ENCODE measurements at regions not wholly inside any gene's neighbourhood (a gene's known extent, or its start where the extent isn't known, plus 50 kb on each side); places are given as distances from the start of the nearest gene placed in this dataset.
"Not testable (repeated sequence)": the region's sequence is repeated elsewhere in the genome, so short reads cannot be mapped to it uniquely, and the experiment has no call there.

DNA sequence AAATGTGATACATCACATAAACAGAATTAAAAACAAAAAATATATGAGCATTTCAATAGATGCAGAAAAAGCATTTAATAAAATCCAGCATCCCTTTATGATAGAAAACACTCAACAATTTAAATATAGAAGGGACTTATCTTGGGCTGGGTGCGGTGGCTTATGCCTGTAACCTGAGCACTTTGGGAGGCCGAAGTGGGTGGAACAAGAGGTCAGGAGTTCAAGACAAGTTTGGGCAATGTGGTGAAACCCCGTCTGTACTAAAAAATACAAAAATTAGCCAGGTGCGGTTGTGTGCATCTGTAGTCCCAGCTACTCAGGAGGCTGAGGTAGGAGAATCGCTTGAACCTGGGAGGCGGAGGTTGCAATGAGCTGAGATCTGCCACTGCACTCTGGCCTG lies 409.1 kb downstream of the ICE1 start:
- not testable (repeated sequence) for DNase-seq

- DNase-seq, result no peak
Measured at GRCh38 chr5:5828619-5829018, 406.1 kb downstream of the ICE1 start.

GRCh38 chr5:5826911-5827310 lies 404.4 kb downstream of the ICE1 start:
- no peak for DNase-seq

DNA sequence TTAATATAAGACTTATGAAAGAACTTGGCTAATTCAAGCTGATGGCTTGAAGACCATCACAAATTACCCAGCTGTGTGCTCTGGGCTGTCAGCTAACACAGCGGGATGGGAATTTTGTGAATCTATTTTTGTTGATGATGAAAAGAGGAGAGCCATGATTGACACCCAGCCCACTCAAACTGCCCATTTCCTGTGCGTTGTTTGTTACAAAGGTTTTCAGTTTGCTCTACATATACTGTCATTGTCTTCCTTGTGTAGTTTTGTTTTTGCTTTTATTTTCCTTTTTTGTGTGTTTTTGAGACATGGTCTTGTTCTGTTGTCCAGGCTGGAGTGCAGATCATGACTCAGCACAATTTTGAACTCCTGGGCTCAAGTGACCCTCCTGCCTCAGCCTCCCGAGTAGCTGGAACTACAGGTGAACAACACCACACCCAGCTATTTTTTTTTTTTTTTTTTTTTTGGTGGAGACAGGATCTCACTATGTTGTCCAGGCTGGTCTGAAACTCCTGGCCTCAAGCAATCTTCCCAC lies 400.3 kb downstream of the ICE1 start:
- no peak for DNase-seq

DNA sequence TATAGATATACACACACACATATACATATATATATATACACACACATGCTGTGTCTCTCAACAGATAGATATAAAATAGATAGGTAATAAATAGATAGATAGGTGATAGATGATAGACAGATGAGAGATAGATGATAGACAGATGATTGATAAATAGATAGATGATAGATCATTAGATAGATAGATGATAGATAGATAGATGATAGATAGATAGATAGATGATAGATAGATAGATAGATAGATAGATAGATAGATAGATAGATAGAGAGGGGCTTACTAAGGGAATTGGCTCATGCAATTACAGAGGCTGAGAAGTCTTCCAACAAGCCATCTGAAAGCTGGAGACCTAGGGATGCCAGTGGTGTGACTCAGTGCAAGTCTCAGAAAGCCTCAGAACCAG lies 394.5 kb downstream of the ICE1 start:
- no peak for DNase-seq

- no peak for DNase-seq
Measured at GRCh38 chr5:5813441-5813840, 391.0 kb downstream of the ICE1 start.

DNA sequence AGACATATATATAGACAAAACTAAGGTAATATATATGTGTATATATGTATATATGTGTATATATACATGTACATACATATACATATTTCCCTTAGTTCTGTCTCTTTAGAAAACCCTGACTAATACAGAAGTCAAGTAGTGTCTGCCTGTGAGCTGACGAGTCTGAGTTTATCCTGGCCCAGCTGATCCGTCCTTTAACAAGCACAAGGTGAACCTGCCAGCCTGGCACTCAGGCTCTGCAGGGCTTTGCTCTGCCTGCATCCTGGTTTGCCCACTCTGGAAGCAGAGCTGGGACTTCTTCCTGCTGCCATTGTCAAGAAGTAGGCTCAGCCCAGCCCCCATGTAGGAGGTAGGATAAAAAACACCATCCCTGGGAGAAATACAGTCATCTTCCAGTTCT lies 388.0 kb downstream of the ICE1 start:
- no peak for DNase-seq

DNA sequence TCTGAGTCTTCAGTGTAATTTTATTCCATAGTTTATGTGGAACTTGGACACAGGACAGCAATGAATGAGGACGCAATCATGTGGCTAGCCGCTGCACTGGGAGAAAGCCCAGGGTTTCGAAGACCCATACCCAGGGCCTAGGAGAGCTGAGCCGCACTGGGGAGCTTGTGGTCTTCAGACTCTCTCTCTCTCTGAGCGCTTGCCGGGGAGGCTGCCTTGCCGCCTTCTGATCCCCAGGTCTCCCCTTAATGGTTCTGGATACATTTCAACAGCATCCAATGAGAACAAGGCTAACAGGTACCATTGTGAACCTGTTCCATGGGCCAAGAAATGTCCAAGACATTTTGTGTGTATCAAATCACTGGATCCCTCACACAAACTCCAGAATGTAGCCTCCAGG lies 383.4 kb downstream of the ICE1 start:
- no peak for DNase-seq

- DNase-seq, result no peak
Measured at GRCh38 chr5:5804478-5805233, 382.2 kb downstream of the ICE1 start.

- no peak for DNase-seq
Measured at GRCh38 chr5:5800801-5801761, 378.6 kb downstream of the ICE1 start.

GRCh38 chr5:5799826-5800225 lies 377.3 kb downstream of the ICE1 start:
- no peak for DNase-seq

DNA sequence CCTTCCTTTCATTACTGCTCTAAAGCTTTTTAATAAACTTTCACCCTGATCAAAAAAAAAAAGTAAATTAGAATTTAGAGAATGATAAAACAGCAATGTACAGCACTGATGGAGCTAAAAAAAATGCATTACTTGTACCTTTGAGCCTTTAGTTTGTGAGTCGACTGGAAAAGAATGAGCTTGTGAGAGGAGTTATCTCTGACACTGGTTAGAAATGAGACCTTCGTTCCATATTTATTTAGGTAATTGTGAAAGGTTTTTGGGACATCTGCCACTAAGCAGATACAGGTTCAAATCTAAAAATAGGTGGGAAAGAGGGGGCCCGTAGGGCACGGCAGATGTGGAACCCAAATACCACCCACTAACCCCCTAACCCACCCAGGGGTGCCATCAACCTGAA lies 376.8 kb downstream of the ICE1 start:
- no peak for DNase-seq

DNA sequence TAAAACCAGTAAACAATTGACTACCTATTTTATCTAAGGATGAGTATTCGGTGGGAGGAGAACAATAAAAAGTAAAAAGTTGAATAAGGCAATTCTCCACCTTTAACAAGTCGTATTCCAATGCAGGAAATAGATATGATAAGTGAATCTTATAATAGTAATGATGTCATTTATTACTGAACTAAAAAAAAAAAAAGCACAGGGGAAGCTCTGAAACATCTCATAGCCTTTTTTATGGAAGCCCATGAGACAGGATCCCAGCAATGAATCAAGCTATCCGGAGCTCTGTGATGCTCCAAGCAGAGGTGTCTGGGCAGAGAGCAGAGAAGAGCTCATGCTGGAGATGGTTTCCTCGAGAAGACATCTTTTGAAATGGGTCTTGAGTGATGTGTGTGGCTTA lies 376.0 kb downstream of the ICE1 start:
- no peak for DNase-seq

GRCh38 chr5:5798041-5798440 lies 375.6 kb downstream of the ICE1 start:
- no peak for DNase-seq

GRCh38 chr5:5795074-5795771 lies 372.7 kb downstream of the ICE1 start:
- DNase-seq, result no peak

- no peak for DNase-seq
Measured at GRCh38 chr5:5794118-5794560, 371.7 kb downstream of the ICE1 start.

GRCh38 chr5:5793242-5794117 lies 371.0 kb downstream of the ICE1 start:
- DNase-seq, result no peak

GRCh38 chr5:5792106-5792505 lies 369.6 kb downstream of the ICE1 start:
- no peak for DNase-seq

DNA sequence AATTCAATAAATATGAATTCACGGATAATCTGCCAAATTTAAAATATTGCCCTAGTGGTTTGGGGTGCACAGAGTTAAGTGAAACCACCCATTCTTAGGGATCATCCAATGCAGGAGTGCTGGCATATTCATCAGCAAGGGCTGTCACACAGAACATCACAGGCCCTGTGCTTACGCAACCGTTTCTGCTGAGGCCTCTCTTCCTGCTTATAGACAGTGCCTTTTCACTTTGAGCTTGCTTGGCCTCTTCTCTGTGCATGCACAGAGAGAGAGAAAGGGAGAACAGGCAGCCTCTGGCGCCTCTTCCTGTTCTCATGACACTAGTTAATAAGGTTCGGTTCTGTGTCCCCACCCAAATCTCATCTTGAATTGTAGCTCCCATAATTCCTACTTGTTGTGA lies 366.3 kb downstream of the ICE1 start:
- DNase-seq, result no peak

DNA sequence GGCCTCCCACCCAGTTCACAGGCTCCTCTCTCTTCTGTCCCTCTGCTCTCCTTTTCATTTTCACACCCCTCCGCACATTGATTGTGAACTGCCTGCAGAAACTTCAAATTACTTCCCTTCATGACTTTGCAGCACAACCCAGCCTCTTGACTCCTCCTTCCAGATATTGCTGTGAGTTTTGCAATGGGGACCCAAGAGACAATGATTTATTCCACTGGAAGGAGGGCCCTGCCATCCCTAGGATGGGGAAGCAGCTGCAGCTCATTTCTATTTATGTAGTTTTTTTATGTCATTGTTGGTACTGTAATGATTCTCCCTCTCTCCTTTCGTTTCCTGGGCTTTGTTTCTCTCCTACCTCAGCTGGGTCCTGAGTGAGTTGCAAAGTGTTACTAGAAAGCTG lies 364.9 kb downstream of the ICE1 start:
- DNase-seq, result no peak

DNA sequence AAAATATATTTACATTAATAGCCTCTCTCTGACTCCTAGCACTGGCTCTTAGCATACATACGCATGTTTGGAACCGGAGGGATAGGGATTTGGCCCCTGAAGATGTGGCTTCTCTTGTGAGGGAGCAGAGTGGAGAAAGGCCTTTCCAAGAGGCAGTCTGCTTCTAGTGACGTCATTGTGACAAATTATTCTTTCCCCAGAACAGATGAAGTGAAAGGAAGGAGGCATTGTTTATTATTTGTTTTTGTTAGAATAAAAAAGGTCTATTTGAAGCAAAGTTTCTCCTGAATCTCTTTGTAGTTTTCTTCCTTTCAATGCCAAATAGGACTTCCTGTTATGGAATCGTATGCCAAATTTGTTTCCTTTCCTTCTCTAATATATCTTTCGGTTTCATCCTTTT lies 361.6 kb downstream of the ICE1 start:
- no peak for DNase-seq

DNA sequence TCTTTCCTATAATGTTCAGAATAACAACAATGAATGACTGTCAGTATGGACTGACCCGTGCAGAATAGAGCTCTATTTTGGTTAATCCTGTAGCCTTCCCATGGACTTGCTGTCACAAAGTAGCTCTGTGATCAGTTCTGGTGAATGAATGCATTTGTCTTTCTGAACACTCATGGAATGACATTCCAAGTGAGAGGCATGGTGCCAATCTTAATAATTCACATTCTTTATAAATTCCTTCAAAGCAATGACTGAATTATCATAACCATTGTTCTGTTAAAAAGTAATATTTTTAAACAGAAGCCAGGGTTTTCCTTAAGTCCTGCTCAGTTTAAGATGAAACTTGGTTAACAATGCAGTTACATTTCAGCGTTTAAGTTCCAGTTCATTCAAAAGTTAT lies 360.5 kb downstream of the ICE1 start:
- DNase-seq, result no peak

Data from NCI-H2171 treated with DMSO at 0.1 percent for 48 hours (cell line).